SK-N-SH (cell line): ENCODE measurements at regions not wholly inside any gene's neighbourhood (a gene's known extent, or its start where the extent isn't known, plus 50 kb on each side); places are given as distances from the start of the nearest gene placed in this dataset.
A peak's percentile ranks its signal among the peaks of the same experiment; 100 is the strongest.

Source experiments
- CTCF ChIA-PET: fragments of 300-600, 350-600 bp; formaldehyde crosslinking; extraction: SDS; loops from one replicate; lab custom pipeline; 2021; lab: Yijun Ruan, JAX
- POLR2A ChIA-PET: fragments of 350-600 bp; sonication (Branson Sonifier 250); formaldehyde crosslinking; extraction: SDS; loops from one replicate; lab custom pipeline; 2020; ENCODE audit warnings: antibody characterized with exemption, inconsistent platforms; lab: Yijun Ruan, JAX
- DNase-seq: peaks from one replicate; pipeline ENCODE4 v3.0.0; 2012
- H2AFZ ChIP-seq: fragments of 200-600 bp; sonication (generic); 2 replicates; pipeline ENCODE4 v1.8.1; 2016; ENCODE audit warnings: antibody characterized with exemption, mild to moderate bottlenecking, low read depth
- H3F3A ChIP-seq: fragments of 200-600 bp; sonication (generic); replicated peaks from 2 replicates; pipeline ENCODE3; 2016; ENCODE audit warnings: antibody characterized with exemption, mild to moderate bottlenecking; ENCODE audit not compliant: insufficient read depth
- H3K27ac ChIP-seq, 2 experiments: fragments of 200-500 bp in 1 of 2; fragments of 200-600 bp in 1 of 2; sonication (Bioruptor generic) in 1 of 2; sonication (generic), shearing (Covaris generic) in 1 of 2; 2 replicates each; pipeline versions ENCODE4 v1.5.1 to v1.6.1; 2014 to 2016; ENCODE audit warnings: low read depth in 2 of 2, inconsistent platforms in 1 of 2, low read length in 1 of 2, mild to moderate bottlenecking in 1 of 2, mixed read lengths in 1 of 2
- H3K27me3 ChIP-seq: fragments of 200-600 bp; sonication (generic), shearing (Covaris generic); 2 replicates; pipeline ENCODE4 v1.6.1; 2016; ENCODE audit warnings: mixed run types; ENCODE audit not compliant: insufficient read depth
- H3K36me3 ChIP-seq, 2 experiments: fragments of 200-500 bp in 1 of 2; fragments of 200-600 bp in 1 of 2; sonication (Bioruptor generic) in 1 of 2; sonication (generic) in 1 of 2; replicated peaks in 1 of 2; 2 replicates each; pipeline versions ENCODE3 to v1.5.1; 2014 to 2016; ENCODE audit warnings: low read length in 1 of 2, mild to moderate bottlenecking in 1 of 2; ENCODE audit not compliant: insufficient read depth in 2 of 2, control insufficient read depth in 1 of 2
- H3K4me1 ChIP-seq, 2 experiments: fragments of 200-500 bp in 1 of 2; fragments of 200-600 bp in 1 of 2; sonication (Bioruptor generic) in 1 of 2; sonication (generic), shearing (Covaris generic) in 1 of 2; 2 replicates each; pipeline versions ENCODE4 v1.5.1 to v1.6.1; 2014 to 2016; ENCODE audit warnings: low read depth in 1 of 2, low read length in 1 of 2, mixed run types in 1 of 2; ENCODE audit not compliant: insufficient read depth in 2 of 2, control insufficient read depth in 1 of 2
- H3K4me2 ChIP-seq: fragments of 200-600 bp; sonication (generic), shearing (Covaris generic); 2 replicates; pipeline ENCODE4 v1.6.1; 2017; ENCODE audit warnings: mixed run types
- H3K4me3 ChIP-seq, 2 experiments: fragments of 200-500 bp in 1 of 2; fragments of 200-600 bp in 1 of 2; sonication (Bioruptor generic) in 1 of 2; sonication (generic), shearing (Covaris generic) in 1 of 2; 2 replicates each; pipeline versions ENCODE4 v1.5.1 to v1.8.1; 2014 to 2016; ENCODE audit warnings: low read depth in 2 of 2, inconsistent platforms in 1 of 2, low read length in 1 of 2, mild to moderate bottlenecking in 1 of 2, mixed read lengths in 1 of 2, moderate library complexity in 1 of 2
- H3K79me2 ChIP-seq: fragments of 200-600 bp; sonication (generic); 2 replicates; pipeline ENCODE4 v1.8.1; 2017; ENCODE audit warnings: mild to moderate bottlenecking; ENCODE audit not compliant: insufficient read depth
- H3K9ac ChIP-seq: fragments of 200-600 bp; sonication (generic); 2 replicates; pipeline ENCODE4 v1.6.1; 2017; ENCODE audit warnings: mixed run types
- H3K9me2 ChIP-seq: fragments of 200-600 bp; sonication (generic); 2 replicates; pipeline ENCODE4 v1.6.1; 2017; ENCODE audit warnings: mixed run types
- H3K9me3 ChIP-seq: fragments of 200-600 bp; sonication (generic); 2 replicates; pipeline ENCODE4 v1.6.1; 2017; ENCODE audit warnings: mixed run types, mild to moderate bottlenecking, moderate library complexity
- H4K20me1 ChIP-seq: fragments of 200-600 bp; sonication (generic); 2 replicates; pipeline ENCODE4 v1.6.1; 2017; ENCODE audit warnings: mild to moderate bottlenecking, mixed run types; ENCODE audit not compliant: insufficient read depth
- CHD2 ChIP-seq: fragments of 150-350 bp; IDR thresholded peaks from 2 replicates; pipeline ENCODE4 v1.6.1; 2018; ENCODE audit warnings: low read length; ENCODE audit not compliant: partially characterized antibody
- ELF1 ChIP-seq: IDR thresholded peaks from 2 replicates; pipeline ENCODE4 v1.4.0; 2012
- EP300 ChIP-seq, 2 experiments: IDR thresholded peaks; 2 replicates each; pipeline versions ENCODE4 v1.4.0 to v1.6.1; 2012; ENCODE audit warnings: borderline replicate concordance in 1 of 2, low read depth in 1 of 2, low read length in 1 of 2
- FOSL2 ChIP-seq: IDR thresholded peaks from 2 replicates; pipeline ENCODE4 v1.4.0; 2012; ENCODE audit warnings: low read depth, mild to moderate bottlenecking, moderate library complexity, borderline replicate concordance
- FOXM1 ChIP-seq: IDR thresholded peaks from 2 replicates; pipeline ENCODE4 v1.4.0; 2012; ENCODE audit warnings: low read depth, mild to moderate bottlenecking
- GATA2 ChIP-seq: sonication (generic); formaldehyde crosslinking; IDR thresholded peaks from 2 replicates; pipeline ENCODE4 v1.5.0; 2020; ENCODE audit warnings: mild to moderate bottlenecking, missing genetic modification reagents
- JUND ChIP-seq: IDR thresholded peaks from 2 replicates; pipeline ENCODE4 v1.4.0; 2012
- MXI1 ChIP-seq: IDR thresholded peaks from 2 replicates; pipeline ENCODE4 v1.6.1; 2012; ENCODE audit warnings: mild to moderate bottlenecking, low read depth, low read length, improper control_type of control experiment
- POLR2AphosphoS5 ChIP-seq: IDR thresholded peaks from 2 replicates; pipeline ENCODE4 v1.6.1; 2012; ENCODE audit warnings: low read depth, low read length
- RXRA ChIP-seq: IDR thresholded peaks from 2 replicates; pipeline ENCODE4 v1.4.0; 2012; ENCODE audit warnings: low read depth, mild to moderate bottlenecking, borderline replicate concordance
- TCF12 ChIP-seq: IDR thresholded peaks from 2 replicates; pipeline ENCODE4 v1.4.0; 2012
- YY1 ChIP-seq: IDR thresholded peaks from 2 replicates; pipeline ENCODE4 v1.4.0; 2012; ENCODE audit warnings: low read depth, mild to moderate bottlenecking
- WGBS: methylation state at CpG from one replicate; pipeline ENCODE4 v1.1.6; 2017; ENCODE audit warnings: low lambda C conversion rate; 5-methylcytosine and 5-hydroxymethylcytosine counted together
- TF ChIP-seq, protein P1 (sequence below): IDR thresholded peaks from 2 replicates; pipeline ENCODE4; 2012
- TF ChIP-seq, protein P2 (sequence below): IDR thresholded peaks from 2 replicates; pipeline ENCODE4 v1.4.0; 2012; ENCODE audit warnings: low read depth, borderline replicate concordance

GRCh38 chr10:3900391-3900790 lies 115.4 kb upstream of the KLF6 start:
- H3K27me3 ChIP-seq, result no peaks in the 10 kb centered on the region
- H3K9me3 ChIP-seq, result no peaks in the 10 kb centered on the region
- H3K4me3 ChIP-seq, result no peak overlapping the region
- WGBS, result 87% methylated on average over 2 of the region's 2 CpGs
- no peaks in the 10 kb centered on the region for H4K20me1 ChIP-seq
- DNase-seq, result no peak
- H3K36me3 ChIP-seq, result no peaks in the 10 kb centered on the region
- no peaks in the 10 kb centered on the region for H3K79me2 ChIP-seq
- ChIA-PET POLR2A (no interaction called here), CTCF (no interaction called here)
- no peak for TF ChIP-seq FOXM1
- no peak for TF ChIP-seq FOSL2
- TF ChIP-seq POLR2AphosphoS5, result no peak
- no peak for TF ChIP-seq MXI1
- no peak for TF ChIP-seq YY1
- TF ChIP-seq EP300 (IDR thresholded peaks at IDR 0.05; ENCODE audit: borderline replicate concordance in 1 of 2, low read depth in 1 of 2, low read length in 1 of 2), result no peak
- no peak for TF ChIP-seq ELF1
- TF ChIP-seq, protein P1, sequence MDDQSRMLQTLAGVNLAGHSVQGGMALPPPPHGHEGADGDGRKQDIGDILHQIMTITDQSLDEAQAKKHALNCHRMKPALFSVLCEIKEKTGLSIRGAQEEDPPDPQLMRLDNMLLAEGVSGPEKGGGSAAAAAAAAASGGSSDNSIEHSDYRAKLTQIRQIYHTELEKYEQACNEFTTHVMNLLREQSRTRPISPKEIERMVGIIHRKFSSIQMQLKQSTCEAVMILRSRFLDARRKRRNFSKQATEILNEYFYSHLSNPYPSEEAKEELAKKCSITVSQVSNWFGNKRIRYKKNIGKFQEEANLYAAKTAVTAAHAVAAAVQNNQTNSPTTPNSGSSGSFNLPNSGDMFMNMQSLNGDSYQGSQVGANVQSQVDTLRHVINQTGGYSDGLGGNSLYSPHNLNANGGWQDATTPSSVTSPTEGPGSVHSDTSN, result no peak
- TF ChIP-seq CHD2, result no peak
- TF ChIP-seq TCF12, result no peak
- no peak for TF ChIP-seq GATA2
- TF ChIP-seq RXRA, result no peak
- H2AFZ ChIP-seq, result no peak overlapping the region
- H3K27ac ChIP-seq, result no peak overlapping the region
- no peak overlapping the region for H3K4me2 ChIP-seq
- peaks cover 0 to 9% of the 10 kb centered on the region in 2 experiments; a peak in 2 of 4 replicates for H3K4me1 ChIP-seq
- peaks cover 22% of the 10 kb centered on the region for H3F3A ChIP-seq
- no peaks in the 10 kb centered on the region for H3K9me2 ChIP-seq
- H3K9ac ChIP-seq, result no peak overlapping the region

GRCh38 chr10:3898821-3899220 lies 113.8 kb upstream of the KLF6 start:
- no peak for DNase-seq
- Histone ChIP-seq H3K4me2 (no peak overlapping the region), H3K79me2 (no peaks in the 10 kb centered on the region), H3K27me3 (no peaks in the 10 kb centered on the region), H3K36me3 (no peaks in the 10 kb centered on the region), H3K4me1 (peaks cover 0 to 9% of the 10 kb centered on the region in 2 experiments; a peak in 2 of 4 replicates), H3K9me3 (no peaks in the 10 kb centered on the region), H3F3A (peaks cover 22% of the 10 kb centered on the region), H3K27ac (no peak overlapping the region), H4K20me1 (no peaks in the 10 kb centered on the region), H3K4me3 (no peak overlapping the region), H3K9me2 (no peaks in the 10 kb centered on the region), H2AFZ (no peak overlapping the region), H3K9ac (no peak overlapping the region)
- ChIA-PET POLR2A (no interaction called here), CTCF (no interaction called here)
- 73% methylated on average over 4 of the region's 4 CpGs for WGBS
- TF ChIP-seq, protein P2, sequence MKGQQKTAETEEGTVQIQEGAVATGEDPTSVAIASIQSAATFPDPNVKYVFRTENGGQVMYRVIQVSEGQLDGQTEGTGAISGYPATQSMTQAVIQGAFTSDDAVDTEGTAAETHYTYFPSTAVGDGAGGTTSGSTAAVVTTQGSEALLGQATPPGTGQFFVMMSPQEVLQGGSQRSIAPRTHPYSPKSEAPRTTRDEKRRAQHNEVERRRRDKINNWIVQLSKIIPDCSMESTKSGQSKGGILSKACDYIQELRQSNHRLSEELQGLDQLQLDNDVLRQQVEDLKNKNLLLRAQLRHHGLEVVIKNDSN, result peak; percentile 26; the same call in 1 of the 2 replicates
- TF ChIP-seq TCF12 (peak; percentile 36; the same call in 1 of the 2 replicates), JUND (no peak)
